ENCODE measurements at regions not wholly inside any gene's neighbourhood (a gene's known extent, or its start where the extent isn't known, plus 50 kb on each side); places are given as distances from the start of the nearest gene placed in this dataset.

- TF ChIP-seq CTCF (IDR thresholded peaks at IDR 0.05) = no peak
- no peak for TF ChIP-seq ZFX (IDR thresholded peaks at IDR 0.05; ENCODE audit: borderline replicate concordance)
Observed at GRCh38 chr4:124790471-124790870, 77.9 kb upstream of the ANKRD50 start.
